Stimulated activated CD8-positive, alpha-beta memory T cell treated with anti-CD3 and anti-CD28 coated beads, Interleukin-12 subunit alpha, Interleukin-12 subunit beta, amount 100 ng/mL, for 1 hour (primary cell): ENCODE measurements at regions not wholly inside any gene's neighbourhood (a gene's known extent, or its start where the extent isn't known, plus 50 kb on each side); places are given as distances from the start of the nearest gene placed in this dataset.

ENCODE experiments used
- DNase-seq: peaks from one replicate; pipeline ENCODE4 v3.0.0-alpha.2; 2020; ENCODE audit warnings: low read depth

GRCh38 chr2:57881998-57882888, 164.4 kb upstream of the VRK2 start:
- DNase-seq: no peak

DNA sequence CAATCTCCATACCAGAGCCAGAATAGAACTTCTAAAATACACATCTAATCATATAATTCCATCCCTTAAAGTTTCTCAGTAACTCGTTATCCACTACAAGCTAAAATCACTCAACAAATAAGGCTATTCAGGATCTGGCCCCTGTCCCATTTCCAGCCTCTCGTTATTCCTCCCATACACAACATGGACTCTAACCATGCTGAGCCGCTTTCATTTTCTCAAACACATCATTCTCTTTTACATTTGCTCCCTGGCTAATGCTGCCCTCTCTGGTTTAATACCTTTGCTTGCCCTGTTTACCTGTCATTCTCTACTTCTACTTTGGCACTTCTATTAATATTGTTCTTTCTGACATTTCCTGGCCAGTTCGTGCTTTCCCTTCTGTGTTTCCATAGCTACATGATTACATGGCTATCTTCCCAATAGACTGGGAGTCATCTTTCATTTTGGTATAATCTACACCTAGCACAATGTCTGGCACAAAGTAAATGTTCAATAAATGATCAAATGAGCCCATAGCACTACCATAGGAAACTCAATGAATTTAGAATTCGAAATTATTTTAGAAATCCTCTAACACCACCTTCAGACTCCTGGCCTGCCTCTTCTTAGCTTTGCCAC, 163.6 kb upstream of the VRK2 start:
- no peak for DNase-seq

DNA sequence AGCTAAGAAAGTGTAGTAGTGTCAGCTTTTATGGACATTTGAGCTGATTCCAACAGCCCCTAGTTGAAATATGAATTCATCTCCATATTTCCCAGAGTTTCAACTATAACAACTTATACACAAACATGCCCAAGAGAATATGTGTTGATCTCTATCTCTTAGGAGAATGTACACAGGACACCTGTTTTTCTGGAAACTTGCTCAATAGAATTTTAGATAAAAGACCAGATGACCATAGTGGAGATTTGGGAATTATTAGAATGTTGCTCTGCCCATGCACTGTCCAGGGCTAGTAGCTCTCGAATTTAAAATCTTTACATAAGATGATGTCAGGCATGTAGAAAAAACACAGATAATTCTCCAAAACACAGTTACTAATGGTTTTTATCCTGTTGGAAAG, 162.3 kb upstream of the VRK2 start:
- no peak for DNase-seq

GRCh38 chr2:57885742-57886141, 160.9 kb upstream of the VRK2 start:
- DNase-seq: no peak

GRCh38 chr2:57886161-57886786, 160.3 kb upstream of the VRK2 start:
- DNase-seq: no peak

DNA sequence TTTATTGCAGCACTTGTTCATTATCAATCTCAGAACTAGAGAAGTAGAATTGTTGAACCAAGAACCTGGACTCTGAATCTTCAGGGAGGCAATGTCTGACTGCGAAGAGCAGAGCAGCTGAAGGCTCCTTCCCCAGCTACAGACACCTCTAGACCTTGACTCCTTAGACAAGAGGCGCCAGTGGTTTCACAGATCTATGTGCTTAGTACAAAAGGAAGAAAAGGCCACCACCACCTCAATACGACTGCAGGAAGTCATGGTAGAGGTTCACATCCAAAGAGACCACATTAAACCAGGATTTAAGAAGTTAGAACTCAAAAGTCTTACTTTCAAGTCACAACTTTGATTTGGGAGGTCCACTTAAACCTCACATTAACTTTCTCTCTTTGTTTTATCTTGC, 158.1 kb upstream of the VRK2 start:
- DNase-seq: no peak

DNA sequence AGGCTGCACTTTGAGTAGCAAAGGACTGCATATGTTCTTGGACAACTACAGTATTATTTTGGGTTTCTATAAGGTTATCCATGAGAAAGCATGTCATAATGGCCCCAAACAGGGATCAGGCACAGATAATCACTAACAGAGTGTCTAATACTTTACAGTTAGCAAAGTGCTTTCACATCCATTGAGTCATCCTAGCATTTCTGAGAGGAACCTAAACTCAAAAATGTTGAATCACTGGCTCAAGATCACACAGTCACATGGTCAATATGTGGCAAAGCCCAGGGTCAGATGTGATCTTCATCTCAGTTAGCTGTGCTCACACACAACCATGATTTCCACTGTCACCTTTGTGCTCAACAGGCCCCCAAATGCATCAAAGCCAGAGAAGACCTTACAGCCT, 156.1 kb upstream of the VRK2 start:
- DNase-seq: no peak

DNA sequence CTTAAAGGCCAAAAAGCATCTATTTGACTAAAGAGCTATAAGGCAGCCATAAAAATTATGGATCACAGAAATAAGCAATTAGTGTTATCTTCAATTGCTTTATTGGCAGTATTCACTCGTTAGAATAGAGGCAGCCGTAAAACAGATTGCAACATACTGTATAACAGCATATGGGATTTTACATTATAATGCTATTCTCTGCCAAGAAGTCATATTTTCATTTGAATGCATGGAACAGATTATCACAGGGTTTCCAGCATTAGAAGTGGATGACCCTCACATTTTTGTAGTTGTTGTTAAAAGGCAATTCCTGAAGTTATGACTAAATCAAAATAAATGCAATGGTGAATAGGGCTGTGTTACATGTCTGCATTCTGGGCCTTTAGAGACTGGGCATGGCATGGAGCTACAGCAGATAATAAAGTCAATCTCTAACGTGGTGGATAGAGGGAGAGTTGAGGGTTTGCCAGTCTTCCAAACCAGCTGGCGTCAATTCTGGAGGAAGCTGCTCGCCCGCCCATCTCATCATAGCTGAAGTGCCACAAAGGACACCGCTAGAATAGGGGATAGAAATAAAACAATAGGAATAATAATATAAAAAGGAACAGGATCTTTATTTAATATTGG, 155.4 kb upstream of the VRK2 start:
- no peak for DNase-seq

- no peak for DNase-seq
Observed at GRCh38 chr2:57892920-57893319, 153.7 kb upstream of the VRK2 start.

GRCh38 chr2:57893347-57893746, 153.3 kb upstream of the VRK2 start:
- DNase-seq: no peak

DNA sequence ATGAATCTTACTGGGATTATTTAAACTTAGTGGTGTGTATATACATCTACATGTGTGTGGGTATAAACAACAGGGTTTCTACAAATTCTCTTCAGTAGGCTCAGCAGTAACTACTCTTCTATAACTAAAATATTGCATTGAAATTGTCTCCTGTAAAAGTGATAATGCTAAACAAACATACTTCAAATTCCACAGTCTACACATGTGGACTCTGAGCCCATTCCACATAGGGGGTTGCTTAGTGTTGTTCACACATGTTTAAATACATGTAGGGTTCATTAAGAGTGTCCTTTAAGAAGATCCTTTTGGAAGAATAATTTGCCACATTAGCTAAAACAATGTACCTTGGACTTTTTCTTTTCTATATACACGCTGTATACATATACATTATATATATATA, 152.8 kb upstream of the VRK2 start:
- no peak for DNase-seq

DNA sequence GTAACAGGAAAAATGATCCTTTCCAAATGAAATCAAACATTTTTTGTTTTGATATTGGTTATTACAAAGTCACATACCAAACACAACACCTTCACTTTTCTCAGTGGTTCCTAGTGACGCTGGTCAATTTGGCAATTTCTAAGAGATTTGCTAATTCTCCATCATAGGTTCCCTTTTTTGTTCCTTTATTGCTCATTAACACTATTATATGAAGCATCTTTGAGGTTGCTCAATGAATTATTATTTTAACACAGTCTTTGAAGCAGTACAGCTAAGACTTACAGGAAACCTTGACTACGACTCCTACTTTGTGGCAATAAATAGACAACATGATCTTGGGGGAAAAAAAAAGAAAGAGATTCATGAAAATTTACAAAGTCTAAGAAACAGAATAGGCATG, 152.2 kb upstream of the VRK2 start:
- DNase-seq: no peak

GRCh38 chr2:57897920-57898319, 148.7 kb upstream of the VRK2 start:
- no peak for DNase-seq

DNA sequence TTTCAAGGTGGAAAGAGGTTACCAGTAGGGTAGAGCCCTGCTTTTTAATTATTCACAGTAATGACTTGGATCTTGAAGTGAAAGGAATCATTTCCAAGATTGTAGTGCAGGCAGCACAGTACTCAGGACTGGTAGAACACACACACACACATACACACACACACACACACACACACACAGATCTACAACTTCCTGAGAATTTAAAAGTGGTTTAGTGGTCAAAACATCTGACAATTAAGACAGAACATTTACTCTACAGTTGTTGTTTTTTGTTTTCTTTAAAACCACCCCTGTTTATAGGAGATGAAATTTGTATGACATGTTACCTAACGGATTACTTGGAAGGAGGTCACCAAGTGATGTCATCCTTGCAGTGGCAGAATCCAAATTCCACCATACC, 146.7 kb upstream of the VRK2 start:
- no peak for DNase-seq

DNA sequence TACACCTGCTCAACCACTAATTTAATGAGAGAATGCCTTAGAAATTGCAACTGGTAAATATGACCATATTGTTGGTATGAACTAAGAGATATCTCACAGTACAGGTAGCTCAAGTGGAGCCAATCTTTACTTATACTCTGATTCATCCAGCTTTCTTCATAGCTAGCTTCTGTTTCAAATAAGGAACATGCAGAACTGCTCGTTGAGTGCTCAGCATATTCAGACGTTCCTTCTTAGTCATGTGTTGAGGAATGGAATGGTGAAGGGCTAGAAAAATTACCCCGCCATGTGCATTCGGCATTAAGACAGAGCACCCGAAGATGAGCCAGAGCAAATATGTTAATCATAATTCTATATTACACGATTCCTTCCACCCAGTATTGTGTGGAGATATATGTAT, 144.0 kb upstream of the VRK2 start:
- DNase-seq: no peak

GRCh38 chr2:57906152-57906732, 140.4 kb upstream of the VRK2 start:
- no peak for DNase-seq

- no peak for DNase-seq
Observed at GRCh38 chr2:57907411-57907810, 139.2 kb upstream of the VRK2 start.

- no peak for DNase-seq
Observed at GRCh38 chr2:57908736-57909161, 137.9 kb upstream of the VRK2 start.

GRCh38 chr2:57918126-57918525, 128.5 kb upstream of the VRK2 start:
- DNase-seq: no peak

DNA sequence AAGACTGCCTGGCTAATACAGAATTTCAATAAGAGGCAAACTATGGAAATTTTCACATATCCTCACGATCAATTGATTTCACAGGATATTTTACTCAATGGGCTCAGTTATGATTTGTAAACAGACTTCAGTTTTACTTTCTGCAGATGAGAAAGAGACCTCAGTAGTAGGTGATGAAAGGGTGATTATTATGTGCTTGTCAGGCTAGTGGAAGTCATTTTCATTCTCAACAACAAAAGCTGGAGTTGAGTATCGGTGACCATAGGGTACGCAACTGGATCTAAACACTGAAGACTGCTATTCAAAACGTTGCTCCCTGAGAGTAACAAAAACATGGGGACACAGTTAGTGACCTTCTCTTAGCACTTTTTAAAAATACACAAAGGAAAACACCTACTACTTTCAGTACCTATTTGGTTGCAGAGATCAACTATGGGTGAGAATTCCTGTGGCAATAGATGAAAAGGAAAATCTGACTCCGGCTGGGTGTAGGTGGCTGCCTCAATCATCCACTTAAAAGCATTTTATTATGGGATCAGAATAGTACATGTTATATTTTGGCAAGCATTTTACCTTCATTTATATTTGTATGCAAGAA, 126.2 kb upstream of the VRK2 start:
- no peak for DNase-seq

GRCh38 chr2:57934659-57935058, 111.9 kb upstream of the VRK2 start:
- no peak for DNase-seq

- no peak for DNase-seq
Observed at GRCh38 chr2:57936216-57936615, 110.4 kb upstream of the VRK2 start.
